Endodermal cell (in vitro differentiated cells): ENCODE measurements at regions not wholly inside any gene's neighbourhood (a gene's known extent, or its start where the extent isn't known, plus 50 kb on each side); places are given as distances from the start of the nearest gene placed in this dataset.

Source experiments
- DNase-seq: peaks from one replicate; pipeline ENCODE4 v3.0.0-alpha.2; 2017
- H3K27ac ChIP-seq: 2 replicates; pipeline ENCODE4 v1.5.1; 2013; ENCODE audit warnings: mild to moderate bottlenecking, low read depth, low read length, moderate library complexity
- H3K27me3 ChIP-seq: 2 replicates; pipeline ENCODE4 v1.6.1; 2013; ENCODE audit warnings: mild to moderate bottlenecking, low read length, moderate library complexity; ENCODE audit not compliant: insufficient read depth, control insufficient read depth, poor library complexity, severe bottlenecking
- H3K36me3 ChIP-seq: 2 replicates; pipeline ENCODE4 v1.7.0; 2013; ENCODE audit warnings: mild to moderate bottlenecking, low read length, moderate library complexity; ENCODE audit not compliant: control insufficient read depth, insufficient read depth
- H3K4me1 ChIP-seq: one replicate; pipeline ENCODE4 v1.7.0; 2013; ENCODE audit warnings: low read length; ENCODE audit not compliant: control insufficient read depth, insufficient read depth
- H3K4me3 ChIP-seq: 2 replicates; pipeline ENCODE4 v1.5.1; 2013; ENCODE audit warnings: mild to moderate bottlenecking, low read length, moderate library complexity
- H3K9ac ChIP-seq: 2 replicates; pipeline ENCODE4 v1.6.1; 2013; ENCODE audit warnings: mild to moderate bottlenecking, low read length, moderate library complexity; ENCODE audit not compliant: poor library complexity, severe bottlenecking; ENCODE audit errors: extremely low read depth
- H3K9me3 ChIP-seq: 2 replicates; pipeline ENCODE4 v1.6.1; 2013; ENCODE audit warnings: mild to moderate bottlenecking, low read length, moderate library complexity; ENCODE audit not compliant: control insufficient read depth
- H3K27ac Mint-ChIP-seq: 2 replicates; pipeline ENCODE4 v1.8.0; 2020; ENCODE audit warnings: mixed read lengths
- H3K27me3 Mint-ChIP-seq: 2 replicates; pipeline ENCODE4 v1.8.0; 2021; ENCODE audit warnings: mild to moderate bottlenecking, mixed read lengths; ENCODE audit not compliant: insufficient read depth
- H3K36me3 Mint-ChIP-seq: 2 replicates; pipeline ENCODE4 v1.8.0; 2020; ENCODE audit warnings: low read depth, mixed read lengths
- H3K4me1 Mint-ChIP-seq: 2 replicates; pipeline ENCODE4 v1.8.0; 2020; ENCODE audit warnings: mixed read lengths
- H3K4me3 Mint-ChIP-seq: 2 replicates; pipeline ENCODE4 v1.8.0; 2020; ENCODE audit warnings: mild to moderate bottlenecking, moderate library complexity, mixed read lengths
- H3K9me3 Mint-ChIP-seq: 2 replicates; pipeline ENCODE4 v1.8.0; 2020; ENCODE audit warnings: mild to moderate bottlenecking, mixed read lengths
- CTCF ChIP-seq: fragments of 200-600 bp; sonication (generic); conservative IDR thresholded peaks from 2 replicates; pipeline ENCODE4 v1.5.0; 2021; ENCODE audit warnings: antibody characterized with exemption, mild to moderate bottlenecking
- WGBS, 2 experiments: methylation state at CpG; one replicate each; pipeline versions ENCODE4 v1.1.5 to v1.1.7; 2013; ENCODE audit warnings: missing lambda C conversion rate in 2 of 2, mixed read lengths in 1 of 2; ENCODE audit not compliant: insufficient coverage in 1 of 2, insufficient read length in 1 of 2; 5-methylcytosine and 5-hydroxymethylcytosine counted together

- 67 to 70% methylated on average over 2 of the region's 2 CpGs for WGBS, 2 experiments
- Histone ChIP-seq H3K4me3 (no peak overlapping the region), H3K27me3 (peaks cover 9% of the 10 kb centered on the region), H3K27ac (no peak overlapping the region), H3K9ac (no peak overlapping the region), H3K9me3 (no peaks in the 10 kb centered on the region), H3K36me3 (no peaks in the 10 kb centered on the region), H3K4me1 (no peaks in the 10 kb centered on the region)
- H3K27ac Mint-ChIP-seq = no peak overlapping the region
- H3K4me3 Mint-ChIP-seq = no peak overlapping the region
- no peaks in the 10 kb centered on the region for H3K4me1 Mint-ChIP-seq
- no peaks in the 10 kb centered on the region for H3K9me3 Mint-ChIP-seq
- H3K36me3 Mint-ChIP-seq = no peaks in the 10 kb centered on the region
- TF ChIP-seq CTCF = no peak
- DNase-seq = no peak
- H3K27me3 Mint-ChIP-seq = peaks cover 27% of the 10 kb centered on the region
These were observed 669.0 kb upstream of the RBFOX1 start for GRCh38 chr16:6663668-6664067.

DNA sequence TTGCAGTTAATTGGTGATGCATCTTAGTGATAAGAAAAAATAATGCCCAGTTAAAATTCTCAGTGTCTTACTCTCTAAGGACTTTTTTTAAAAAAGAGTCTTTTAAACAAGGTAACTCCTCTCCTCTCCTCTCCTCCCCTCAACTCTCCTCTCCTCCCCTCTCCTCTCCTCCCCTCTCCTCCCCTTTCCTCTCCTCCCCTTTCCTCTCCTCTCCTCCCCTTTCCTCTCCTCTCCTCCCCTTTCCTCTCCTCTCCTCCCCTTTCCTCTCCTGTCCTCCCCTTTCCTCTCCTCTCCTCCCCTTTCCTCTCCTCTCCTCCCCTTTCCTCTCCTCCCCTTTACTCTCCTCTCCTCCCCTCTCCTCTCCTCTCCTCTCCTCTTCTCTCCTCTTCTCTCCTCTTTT, 675.9 kb upstream of the RBFOX1 start:
- no peaks in the 10 kb centered on the region for H3K4me1 Mint-ChIP-seq
- Histone ChIP-seq H3K9me3 (no peaks in the 10 kb centered on the region), H3K27me3 (no peaks in the 10 kb centered on the region), H3K4me3 (no peak overlapping the region), H3K36me3 (no peaks in the 10 kb centered on the region), H3K4me1 (no peaks in the 10 kb centered on the region), H3K27ac (no peak overlapping the region), H3K9ac (no peak overlapping the region)
- H3K4me3 Mint-ChIP-seq = no peak overlapping the region
- no peak for DNase-seq
- no peaks in the 10 kb centered on the region for H3K9me3 Mint-ChIP-seq
- no peak for TF ChIP-seq CTCF
- H3K36me3 Mint-ChIP-seq = no peaks in the 10 kb centered on the region
- no peak overlapping the region for H3K27ac Mint-ChIP-seq
- H3K27me3 Mint-ChIP-seq = peaks cover 11% of the 10 kb centered on the region

DNA sequence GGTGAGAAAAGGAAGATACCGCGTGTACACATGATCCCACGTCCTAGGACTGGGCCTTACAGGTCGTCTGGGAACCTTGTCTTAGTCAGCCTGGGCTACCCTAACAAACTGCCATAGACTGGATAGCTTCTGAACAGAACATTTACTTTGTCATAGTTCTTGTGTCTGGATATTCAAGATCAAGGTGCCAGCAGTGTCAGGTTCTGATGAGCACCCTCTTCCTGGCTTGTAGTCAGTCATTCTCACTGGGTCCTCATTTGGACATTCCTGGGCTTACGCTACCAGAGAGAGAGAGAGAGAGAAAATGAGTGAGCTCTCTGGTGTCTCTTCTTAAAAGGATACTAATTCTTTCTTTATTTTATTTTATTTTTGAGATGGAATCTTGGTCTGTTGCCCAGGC, 685.8 kb upstream of the RBFOX1 start:
- Mint-ChIP-seq H3K27ac (no peak overlapping the region), H3K36me3 (no peaks in the 10 kb centered on the region), H3K4me3 (no peak overlapping the region), H3K4me1 (peaks cover 10% of the 10 kb centered on the region), H3K9me3 (no peaks in the 10 kb centered on the region), H3K27me3 (no peaks in the 10 kb centered on the region)
- DNase-seq = no peak
- whole genome bisulfite sequencing, 2 experiments = 92 to 96% methylated on average over 4 to 5 of the region's 5 CpGs
- no peak overlapping the region for H3K4me3 ChIP-seq
- no peaks in the 10 kb centered on the region for H3K27me3 ChIP-seq
- no peak overlapping the region for H3K9ac ChIP-seq
- H3K27ac ChIP-seq = no peak overlapping the region
- no peaks in the 10 kb centered on the region for H3K36me3 ChIP-seq
- no peaks in the 10 kb centered on the region for H3K9me3 ChIP-seq
- no peak for TF ChIP-seq CTCF
- H3K4me1 ChIP-seq = peaks cover 6% of the 10 kb centered on the region
